Endothelial cell (in vitro differentiated cells): ENCODE measurements at regions not wholly inside any gene's neighbourhood (a gene's known extent, or its start where the extent isn't known, plus 50 kb on each side); places are given as distances from the start of the nearest gene placed in this dataset.

Source experiments
- DNase-seq: peaks from one replicate; pipeline ENCODE4 v3.0.0; 2021; ENCODE audit warnings: low spot score
- H3K27ac Mint-ChIP-seq: one replicate; pipeline ENCODE4 v1.8.0; 2021; ENCODE audit warnings: mixed read lengths, inconsistent platforms; ENCODE audit not compliant: unreplicated experiment
- H3K27me3 Mint-ChIP-seq: one replicate; pipeline ENCODE4 v1.8.0; 2021; ENCODE audit warnings: mild to moderate bottlenecking, moderate library complexity, mixed read lengths, inconsistent platforms; ENCODE audit not compliant: unreplicated experiment
- H3K36me3 Mint-ChIP-seq: one replicate; pipeline ENCODE4 v1.8.0; 2021; ENCODE audit warnings: mild to moderate bottlenecking, low read depth, mixed read lengths, inconsistent platforms; ENCODE audit not compliant: unreplicated experiment
- H3K4me1 Mint-ChIP-seq: one replicate; pipeline ENCODE4 v1.8.0; 2021; ENCODE audit warnings: mild to moderate bottlenecking, mixed read lengths, inconsistent platforms; ENCODE audit not compliant: unreplicated experiment
- H3K4me3 Mint-ChIP-seq: one replicate; pipeline ENCODE4 v1.8.0; 2021; ENCODE audit warnings: mild to moderate bottlenecking, mixed read lengths, inconsistent platforms; ENCODE audit not compliant: unreplicated experiment
- H3K9me3 Mint-ChIP-seq: one replicate; pipeline ENCODE4 v1.8.0; 2021; ENCODE audit warnings: mixed read lengths, inconsistent platforms; ENCODE audit not compliant: unreplicated experiment
- CTCF ChIP-seq: fragments of 200-600 bp; sonication (generic); IDR thresholded peaks from one replicate; pipeline ENCODE4 v1.5.0; 2021; ENCODE audit warnings: antibody characterized with exemption; ENCODE audit not compliant: unreplicated experiment

GRCh38 chr9:108486831-108487230 lies 369.0 kb downstream of the ACTL7B start:
- Mint-ChIP-seq H3K27me3 (peaks cover 2% of the 10 kb centered on the region), H3K9me3 (no peaks in the 10 kb centered on the region), H3K4me3 (no peak overlapping the region), H3K4me1 (no peaks in the 10 kb centered on the region), H3K36me3 (no peaks in the 10 kb centered on the region), H3K27ac (no peak overlapping the region)
- DNase-seq = no peak
- TF ChIP-seq CTCF = no peak

GRCh38 chr9:108484468-108484867 lies 371.3 kb downstream of the ACTL7B start:
- Mint-ChIP-seq H3K27ac (no peak overlapping the region), H3K4me1 (no peaks in the 10 kb centered on the region), H3K27me3 (peaks cover 2% of the 10 kb centered on the region), H3K9me3 (no peaks in the 10 kb centered on the region), H3K36me3 (no peaks in the 10 kb centered on the region), H3K4me3 (no peak overlapping the region)
- no peak for TF ChIP-seq CTCF
- DNase-seq = no peak

GRCh38 chr9:108483676-108484075 lies 372.1 kb downstream of the ACTL7B start:
- Mint-ChIP-seq H3K9me3 (no peaks in the 10 kb centered on the region), H3K27ac (no peak overlapping the region), H3K27me3 (peaks cover 2% of the 10 kb centered on the region), H3K4me1 (no peaks in the 10 kb centered on the region), H3K4me3 (no peak overlapping the region), H3K36me3 (no peaks in the 10 kb centered on the region)
- no peak for DNase-seq
- no peak for TF ChIP-seq CTCF

GRCh38 chr9:108479989-108480652 lies 375.7 kb downstream of the ACTL7B start:
- no peak overlapping the region for H3K4me3 Mint-ChIP-seq
- TF ChIP-seq CTCF = no peak
- no peaks in the 10 kb centered on the region for H3K36me3 Mint-ChIP-seq
- H3K9me3 Mint-ChIP-seq = no peaks in the 10 kb centered on the region
- H3K27ac Mint-ChIP-seq = no peak overlapping the region
- no peaks in the 10 kb centered on the region for H3K27me3 Mint-ChIP-seq
- DNase-seq = no peak
- H3K4me1 Mint-ChIP-seq = no peaks in the 10 kb centered on the region

GRCh38 chr9:108478431-108479332 lies 377.1 kb downstream of the ACTL7B start:
- no peak for TF ChIP-seq CTCF
- H3K27me3 Mint-ChIP-seq = no peaks in the 10 kb centered on the region
- no peaks in the 10 kb centered on the region for H3K4me1 Mint-ChIP-seq
- H3K27ac Mint-ChIP-seq = no peak overlapping the region
- H3K36me3 Mint-ChIP-seq = no peaks in the 10 kb centered on the region
- H3K9me3 Mint-ChIP-seq = no peaks in the 10 kb centered on the region
- no peak overlapping the region for H3K4me3 Mint-ChIP-seq
- DNase-seq = no peak
